Pancreas (tissue), 10 donors: ENCODE measurements at regions not wholly inside any gene's neighbourhood (a gene's known extent, or its start where the extent isn't known, plus 50 kb on each side); places are given as distances from the start of the nearest gene placed in this dataset.

Experiments
- ATAC-seq, 4 donors: fragments of 200-7000 bp; cut with Tn5 transposase; one replicate each; pipeline versions ENCODE4 v1.8.0 to v1.9.1; 2020; ENCODE audit warnings: mild to moderate bottlenecking in 4 of 4, moderate library complexity in 4 of 4
- DNase-seq, 6 donors: peaks; one replicate each; pipeline ENCODE4 v3.0.0-alpha.2; 2020
- FAIRE-seq: peaks from 2 replicates; lab custom pipeline; 2012; peaks lifted over from hg19 to GRCh38; lab: Jason Lieb, UNC
- H3K27ac ChIP-seq, 4 donors: fragments of 200-600 bp; sonication (generic); 1 replicate in 3 of 4; 2 replicates in 1 of 4; pipeline versions ENCODE4 v1.5.0 to v1.8.0; 2020
- H3K27me3 ChIP-seq, 4 donors: fragments of 200-600 bp; one replicate each; pipeline ENCODE4 v1.8.0; 2021
- H3K36me3 ChIP-seq, 3 donors: fragments of 200-600 bp; sonication (generic) in 1 of 3; one replicate each; pipeline versions ENCODE4 v1.5.0 to v1.8.0; 2020 to 2021
- H3K4me1 ChIP-seq, 3 donors: fragments of 200-600 bp; one replicate each; pipeline ENCODE4 v1.8.0; 2021
- H3K4me3 ChIP-seq, 4 donors: fragments of 200-600 bp; sonication (generic) in 2 of 4; one replicate each; pipeline versions ENCODE4 v1.5.0 to v1.8.0; 2020 to 2021
- H3K9me3 ChIP-seq, 4 donors: fragments of 200-600 bp; one replicate each; pipeline ENCODE4 v1.8.0; 2021
- CTCF ChIP-seq, 4 donors: fragments of 200-600 bp; sonication (generic) in 3 of 4; IDR thresholded peaks; one replicate each; pipeline versions ENCODE4 v1.5.0 to v1.8.0; 2021; ENCODE audit warnings: antibody characterized with exemption in 4 of 4
- WGBS, 2 donors: extraction: QIAGEN DNeasy Blood & Tissue Kit; methylation state at CpG; one replicate each; pipeline ENCODE4 v1.1.7; 2013; 5-methylcytosine and 5-hydroxymethylcytosine counted together
- intact Hi-C, 3 donors: fragments of 100-400 bp; cut with DNase I; formaldehyde crosslinking; loops; one replicate each; pipeline versions ENCODE4 v1.11.1 to v1.14.2; 2022
- donor health status: healthy with polysubstance abuse.
- donor health status: DM: no; HTN: no; CAD: no; lungs with moderate emphysema.
- donor health status: DM: no; HTN: no; CAD: no.
- donor health status: control.
- donor health status: control.
- donor health status: Bipolar disorder and iron deficiency.
- donor health status: DM: yes; HTN: yes; CAD: no.
- donor health status: DM: no; HTN: no; CAD: no.
- donor health status: DM: no; HTN: no; CAD: no.
- donor health status: DM: yes; HTN: yes; CAD: no.

GRCh38 chr3:41064526-41064925, 134.8 kb upstream of the CTNNB1 start:
- no peaks in the 10 kb centered on the region for H3K36me3 ChIP-seq
- no peak overlapping the region for H3K4me3 ChIP-seq
- no peak for DNase-seq
- H3K4me1 ChIP-seq = no peaks in the 10 kb centered on the region
- H3K27ac ChIP-seq = no peak overlapping the region
- no peak for FAIRE-seq
- WGBS, 2 donors = 72 to 87% methylated on average over 2 of the region's 2 CpGs
- H3K9me3 ChIP-seq = no peaks in the 10 kb centered on the region
- no peak for TF ChIP-seq CTCF (IDR thresholded peaks at IDR 0.05)
- ATAC-seq = no peak
- no peaks in the 10 kb centered on the region for H3K27me3 ChIP-seq
- intact Hi-C loops = no loop called here

GRCh38 chr3:41065340-41065739, 134.0 kb upstream of the CTNNB1 start:
- intact Hi-C loops = no loop called here
- no peak for FAIRE-seq

GRCh38 chr3:41073190-41073589, 126.1 kb upstream of the CTNNB1 start:
- Histone ChIP-seq H3K4me3 (no peak overlapping the region), H3K9me3 (no peaks in the 10 kb centered on the region), H3K27me3 (no peaks in the 10 kb centered on the region), H3K27ac (no peak overlapping the region), H3K36me3 (no peaks in the 10 kb centered on the region), H3K4me1 (no peaks in the 10 kb centered on the region)
- 81 to 82% methylated on average over 5 of the region's 5 CpGs for WGBS, 2 donors
- DNase-seq (no peak), ATAC-seq (no peak), FAIRE-seq (no peak)
- intact Hi-C loops = no loop called here
- no peak for TF ChIP-seq CTCF (IDR thresholded peaks at IDR 0.05)

More at GRCh38 chr3:41065340-41065739, 134.0 kb upstream of the CTNNB1 start:
- DNase-seq (no peak), ATAC-seq (no peak)
- H3K9me3 ChIP-seq = no peaks in the 10 kb centered on the region
- WGBS, 2 donors = 86 to 100% methylated on average over 2 of the region's 2 CpGs
- no peak overlapping the region for H3K4me3 ChIP-seq
- no peaks in the 10 kb centered on the region for H3K4me1 ChIP-seq
- TF ChIP-seq CTCF (IDR thresholded peaks at IDR 0.05) = no peak
- no peaks in the 10 kb centered on the region for H3K36me3 ChIP-seq
- H3K27me3 ChIP-seq = no peaks in the 10 kb centered on the region
- no peak overlapping the region for H3K27ac ChIP-seq

GRCh38 chr3:41075975-41076374, 123.3 kb upstream of the CTNNB1 start:
- 53 to 66% methylated on average over 7 of the region's 7 CpGs for WGBS, 2 donors
- H3K4me3 ChIP-seq = no peak overlapping the region
- no peaks in the 10 kb centered on the region for H3K27me3 ChIP-seq
- H3K4me1 ChIP-seq = no peaks in the 10 kb centered on the region
- H3K9me3 ChIP-seq = no peaks in the 10 kb centered on the region
- ATAC-seq = peak in 2 of 4 donors; percentile 57 to 66
- FAIRE-seq = no peak
- DNase-seq = no peak
- H3K36me3 ChIP-seq = no peaks in the 10 kb centered on the region
- H3K27ac ChIP-seq = no peak overlapping the region
- intact Hi-C loops = no loop called here
- TF ChIP-seq CTCF (IDR thresholded peaks at IDR 0.05) = no peak

GRCh38 chr3:41076399-41076798, 122.9 kb upstream of the CTNNB1 start:
- no peaks in the 10 kb centered on the region for H3K9me3 ChIP-seq
- TF ChIP-seq CTCF (IDR thresholded peaks at IDR 0.05) = no peak
- intact Hi-C loops = no loop called here
- H3K4me1 ChIP-seq = no peaks in the 10 kb centered on the region
- no peak for DNase-seq
- no peak overlapping the region for H3K4me3 ChIP-seq
- ATAC-seq = no peak
- H3K27ac ChIP-seq = no peak overlapping the region
- no peaks in the 10 kb centered on the region for H3K36me3 ChIP-seq
- no peak for FAIRE-seq
- no peaks in the 10 kb centered on the region for H3K27me3 ChIP-seq
